Neural progenitor cell (in vitro differentiated cells): ENCODE measurements at regions not wholly inside any gene's neighbourhood (a gene's known extent, or its start where the extent isn't known, plus 50 kb on each side); places are given as distances from the start of the nearest gene placed in this dataset.
"Not testable (repeated sequence)": the region's sequence is repeated elsewhere in the genome, so short reads cannot be mapped to it uniquely, and the experiment has no call there.

Experiments
- DNase-seq: peaks from one replicate; pipeline ENCODE4 v3.0.0-alpha.2; 2016; ENCODE audit warnings: low spot score
- H2AFZ ChIP-seq: fragments of 200-600 bp; sonication (generic); replicated peaks from 2 replicates; pipeline ENCODE4 v1.6.1; 2016; ENCODE audit warnings: antibody characterized with exemption
- H3F3A ChIP-seq: fragments of 200-600 bp; sonication (generic); 2 replicates; pipeline ENCODE4 v1.6.1; 2016; ENCODE audit warnings: antibody characterized with exemption, low read depth
- H3K27ac ChIP-seq: fragments of 200-600 bp; sonication (generic); 2 replicates; pipeline ENCODE4 v1.5.1; 2016; ENCODE audit warnings: mild to moderate bottlenecking
- H3K27me3 ChIP-seq: fragments of 200-600 bp; sonication (generic); 2 replicates; pipeline ENCODE4 v1.6.1; 2016; ENCODE audit warnings: mild to moderate bottlenecking, moderate library complexity
- H3K36me3 ChIP-seq: fragments of 200-600 bp; sonication (generic); 2 replicates; pipeline ENCODE4 v1.5.1; 2016
- H3K4me1 ChIP-seq: fragments of 200-600 bp; sonication (generic); 2 replicates; pipeline ENCODE4 v1.6.1; 2016; ENCODE audit warnings: mixed run types
- H3K4me2 ChIP-seq: fragments of 200-600 bp; sonication (generic); 2 replicates; pipeline ENCODE4 v1.6.1; 2016
- H3K4me3 ChIP-seq: fragments of 200-600 bp; sonication (generic); 2 replicates; pipeline ENCODE4 v1.5.1; 2016
- H3K79me2 ChIP-seq: fragments of 200-600 bp; sonication (generic); 2 replicates; pipeline ENCODE4 v1.6.1; 2016; ENCODE audit warnings: low read depth
- H3K9ac ChIP-seq: fragments of 200-600 bp; sonication (generic); 2 replicates; pipeline ENCODE4 v1.6.1; 2016
- H3K9me3 ChIP-seq: fragments of 200-600 bp; sonication (generic); 2 replicates; pipeline ENCODE4 v1.5.1; 2016; ENCODE audit warnings: low read depth
- H4K20me1 ChIP-seq: fragments of 200-600 bp; sonication (generic); 2 replicates; pipeline ENCODE4 v1.6.1; 2016; ENCODE audit warnings: low read depth
- H3K27ac Mint-ChIP-seq: 3 replicates; pipeline ENCODE4 v1.8.0; 2021; ENCODE audit warnings: mixed read lengths
- H3K27me3 Mint-ChIP-seq: 2 replicates; pipeline ENCODE4 v1.8.0; 2022; ENCODE audit warnings: low read depth, mild to moderate bottlenecking, inconsistent platforms, moderate library complexity, mixed read lengths; ENCODE audit not compliant: insufficient read depth
- H3K36me3 Mint-ChIP-seq: 3 replicates; pipeline ENCODE4 v1.8.0; 2021; ENCODE audit warnings: mixed read lengths
- H3K4me1 Mint-ChIP-seq: 3 replicates; pipeline ENCODE4 v1.8.0; 2021; ENCODE audit warnings: mixed read lengths
- H3K4me3 Mint-ChIP-seq: 3 replicates; pipeline ENCODE4 v1.8.0; 2021; ENCODE audit warnings: mild to moderate bottlenecking, moderate library complexity, mixed read lengths
- H3K9me3 Mint-ChIP-seq: 3 replicates; pipeline ENCODE4 v1.8.0; 2020; ENCODE audit warnings: mixed read lengths
- CTCF ChIP-seq: fragments of 200-600 bp; sonication (generic); IDR thresholded peaks from 2 replicates; pipeline ENCODE4 v1.5.1; 2017; ENCODE audit warnings: antibody characterized with exemption, mild to moderate bottlenecking
- EZH2 ChIP-seq: fragments of 200-600 bp; sonication (generic); IDR thresholded peaks from 2 replicates; pipeline ENCODE4 v1.6.1; 2017; ENCODE audit warnings: antibody characterized with exemption, mild to moderate bottlenecking, moderate library complexity
- EZH2phosphoT487 ChIP-seq: fragments of 200-600 bp; sonication (generic); IDR thresholded peaks from 2 replicates; pipeline ENCODE4 v1.6.1; 2017; ENCODE audit warnings: antibody characterized with exemption

- Mint-ChIP-seq H3K27ac (no peak overlapping the region), H3K27me3 (peaks cover 2% of the 10 kb centered on the region), H3K4me3 (no peak overlapping the region), H3K9me3 (peaks cover 24% of the 10 kb centered on the region), H3K4me1 (no peaks in the 10 kb centered on the region), H3K36me3 (no peaks in the 10 kb centered on the region)
- H3K4me2 ChIP-seq = no peak overlapping the region
- H3K27ac ChIP-seq = no peak overlapping the region
- no peaks in the 10 kb centered on the region for H3K36me3 ChIP-seq
- no peaks in the 10 kb centered on the region for H3K27me3 ChIP-seq
- H4K20me1 ChIP-seq = no peaks in the 10 kb centered on the region
- H3K79me2 ChIP-seq = no peaks in the 10 kb centered on the region
- no peak for DNase-seq
- no peak overlapping the region for H3K4me3 ChIP-seq
- H3K4me1 ChIP-seq = no peaks in the 10 kb centered on the region
- H3K9ac ChIP-seq = no peak overlapping the region
- TF ChIP-seq EZH2 (no peak), EZH2phosphoT487 (no peak), CTCF (peak; percentile 19)
- no peaks in the 10 kb centered on the region for H3F3A ChIP-seq
- no peak overlapping the region for H2AFZ ChIP-seq
- peaks cover 4% of the 10 kb centered on the region for H3K9me3 ChIP-seq
Observed at GRCh38 chr10:52368725-52369124, 54.6 kb downstream of the DKK1 start.

GRCh38 chr10:52374207-52374606 is 60.1 kb downstream of the DKK1 start:
- H3K4me1 ChIP-seq = peaks cover 25% of the 10 kb centered on the region
- peaks cover 18% of the 10 kb centered on the region for H3K4me1 Mint-ChIP-seq
- not testable (repeated sequence) for H3K36me3 Mint-ChIP-seq, H3K27me3 ChIP-seq, H4K20me1 ChIP-seq, H3K9ac ChIP-seq, H3K4me3 ChIP-seq, H3K27ac Mint-ChIP-seq, H3K27me3 Mint-ChIP-seq, H3K4me2 ChIP-seq, H3K9me3 ChIP-seq, H3K79me2 ChIP-seq, H3K9me3 Mint-ChIP-seq, H3F3A ChIP-seq, H3K4me3 Mint-ChIP-seq, H3K27ac ChIP-seq, DNase-seq, H3K36me3 ChIP-seq, H2AFZ ChIP-seq

- H3F3A ChIP-seq = peaks cover 9% of the 10 kb centered on the region
- Mint-ChIP-seq H3K27ac (no peak overlapping the region), H3K9me3 (peaks cover 9% of the 10 kb centered on the region), H3K36me3 (no peaks in the 10 kb centered on the region), H3K4me1 (peaks cover 20% of the 10 kb centered on the region), H3K4me3 (no peak overlapping the region), H3K27me3 (peaks cover 3% of the 10 kb centered on the region)
- H3K36me3 ChIP-seq = no peaks in the 10 kb centered on the region
- H3K4me1 ChIP-seq = peaks cover 29% of the 10 kb centered on the region
- peak overlapping the region; percentile 16 for H3K4me2 ChIP-seq
- H3K79me2 ChIP-seq = no peaks in the 10 kb centered on the region
- H3K4me3 ChIP-seq = no peak overlapping the region
- H3K27ac ChIP-seq = no peak overlapping the region
- no peak overlapping the region for H2AFZ ChIP-seq
- TF ChIP-seq EZH2phosphoT487 = no peak
- no peak for TF ChIP-seq CTCF
- TF ChIP-seq EZH2 = no peak
- no peak overlapping the region for H3K9ac ChIP-seq
- no peaks in the 10 kb centered on the region for H3K27me3 ChIP-seq
- DNase-seq = no peak
- H4K20me1 ChIP-seq = no peaks in the 10 kb centered on the region
- no peaks in the 10 kb centered on the region for H3K9me3 ChIP-seq
Observed at GRCh38 chr10:52376694-52377354, 62.7 kb downstream of the DKK1 start.

GRCh38 chr10:52378124-52378523 is 64.0 kb downstream of the DKK1 start:
- Histone ChIP-seq H3K4me1 (peaks cover 29% of the 10 kb centered on the region), H3K4me3 (no peak overlapping the region), H3K4me2 (peak overlapping the region; percentile 16), H3K27me3 (no peaks in the 10 kb centered on the region), H3F3A (peaks cover 9% of the 10 kb centered on the region), H3K27ac (no peak overlapping the region), H3K9me3 (no peaks in the 10 kb centered on the region), H3K79me2 (no peaks in the 10 kb centered on the region), H4K20me1 (no peaks in the 10 kb centered on the region), H3K9ac (no peak overlapping the region), H2AFZ (peak overlapping the region; percentile 42), H3K36me3 (no peaks in the 10 kb centered on the region)
- Mint-ChIP-seq H3K4me1 (peaks cover 20% of the 10 kb centered on the region), H3K27ac (no peak overlapping the region), H3K4me3 (no peak overlapping the region), H3K9me3 (peaks cover 6% of the 10 kb centered on the region), H3K27me3 (peaks cover 3% of the 10 kb centered on the region), H3K36me3 (no peaks in the 10 kb centered on the region)
- no peak for TF ChIP-seq CTCF
- no peak for TF ChIP-seq EZH2phosphoT487
- TF ChIP-seq EZH2 = no peak
- DNase-seq = no peak
